AG08395 (cell line): ENCODE measurements at regions not wholly inside any gene's neighbourhood (a gene's known extent, or its start where the extent isn't known, plus 50 kb on each side); places are given as distances from the start of the nearest gene placed in this dataset.
"Not testable (repeated sequence)": the region's sequence is repeated elsewhere in the genome, so short reads cannot be mapped to it uniquely, and the experiment has no call there.

Source experiments
- DNase-seq: peaks from one replicate; pipeline ENCODE4 v3.0.0; 2012; ENCODE audit warnings: mixed read lengths, low spot score

DNA sequence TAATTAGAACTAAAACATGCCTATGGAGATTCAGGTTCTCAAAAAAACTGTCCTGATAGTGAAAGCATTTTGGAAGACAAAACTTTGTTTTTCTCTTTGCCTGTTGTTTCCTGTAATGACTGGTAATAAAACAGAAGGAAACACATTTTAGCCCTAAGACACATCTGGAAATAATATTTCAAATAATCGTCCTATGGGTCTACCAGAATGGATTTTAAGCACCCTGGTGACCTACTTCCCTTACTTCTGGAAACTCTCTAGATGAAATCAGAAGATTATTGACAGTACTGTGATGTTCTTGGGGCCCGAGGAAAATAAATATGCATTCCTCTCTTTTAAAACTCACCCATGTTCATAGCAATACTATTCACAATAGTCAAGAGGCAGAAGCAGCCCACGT lies 110.1 kb upstream of the TLE4 start:
- DNase-seq, result no peak

GRCh38 chr9:79465156-79465555 lies 106.6 kb upstream of the TLE4 start:
- no peak for DNase-seq

- no peak for DNase-seq
These were observed 102.6 kb upstream of the TLE4 start for GRCh38 chr9:79469164-79469563.

GRCh38 chr9:79470954-79471353 lies 100.8 kb upstream of the TLE4 start:
- no peak for DNase-seq

DNA sequence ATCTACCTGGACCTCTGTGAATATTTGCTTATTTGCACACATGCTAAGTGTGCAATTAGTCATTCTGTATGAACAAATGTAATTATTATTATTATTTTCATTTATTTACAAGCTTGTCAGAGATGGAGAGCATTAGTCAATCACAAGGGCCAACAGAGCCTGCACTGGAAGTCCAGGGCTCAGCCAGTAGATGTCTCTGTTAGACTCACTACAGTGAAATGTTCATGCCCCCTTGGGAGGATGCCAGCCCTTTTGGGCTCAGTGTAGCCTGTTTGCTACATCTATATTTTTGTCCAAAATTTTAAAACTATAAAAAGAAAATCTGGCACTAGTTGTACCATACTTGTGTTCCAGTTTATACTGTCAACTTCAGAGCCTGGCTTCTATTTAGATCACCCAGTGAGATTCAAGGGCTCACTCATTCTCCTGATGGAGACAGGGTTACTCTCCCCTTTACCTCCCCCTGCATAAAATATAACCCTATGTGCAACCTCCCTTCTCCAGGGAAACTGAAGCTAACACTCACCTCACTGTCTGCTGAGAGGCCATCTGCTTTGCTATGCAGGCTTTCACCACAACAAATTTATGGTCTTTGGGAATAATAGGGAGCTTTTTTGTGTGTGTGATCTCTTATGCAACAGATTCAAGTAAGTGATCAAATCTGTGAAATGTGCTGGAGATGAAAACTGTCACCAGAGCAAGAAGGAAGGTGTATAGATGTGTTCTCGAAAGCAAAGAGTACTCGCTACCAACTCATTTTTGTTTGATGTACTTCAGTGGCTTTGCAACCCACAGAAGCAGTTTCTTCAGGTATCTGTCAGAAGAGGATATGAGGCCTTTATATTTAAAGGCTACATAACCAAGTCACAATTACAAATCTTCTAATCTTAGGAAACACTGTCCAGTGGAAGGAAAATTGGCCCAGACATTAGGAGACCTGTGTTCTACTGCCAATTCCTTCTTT lies 99.9 kb upstream of the TLE4 start:
- DNase-seq, result peak; percentile 53

DNA sequence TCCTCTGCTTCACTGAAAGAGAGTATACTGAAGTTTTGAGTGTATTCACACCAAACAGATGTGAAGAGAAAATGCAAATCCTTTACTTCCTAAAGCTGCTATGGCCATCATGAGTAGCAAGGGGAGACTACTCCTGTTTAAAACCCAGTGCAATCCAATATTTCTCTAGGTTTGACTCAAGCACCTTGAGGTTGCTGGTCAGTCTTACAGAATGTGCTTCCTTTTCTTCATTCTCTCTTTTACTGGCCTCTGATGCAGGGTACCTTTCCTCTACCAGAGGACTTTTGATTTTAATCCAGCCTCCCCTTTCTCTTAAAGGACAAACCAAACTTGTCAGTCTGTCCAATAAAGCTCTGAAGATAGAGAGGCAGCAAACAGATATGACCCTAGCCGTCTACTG lies 98.1 kb upstream of the TLE4 start:
- DNase-seq, result no peak

- no peak for DNase-seq
These were observed 94.4 kb upstream of the TLE4 start for GRCh38 chr9:79477241-79477840.

- DNase-seq, result peak; percentile 9
These were observed 93.6 kb upstream of the TLE4 start for GRCh38 chr9:79477955-79478771.

- no peak for DNase-seq
These were observed 91.1 kb upstream of the TLE4 start for GRCh38 chr9:79480639-79481038.

DNA sequence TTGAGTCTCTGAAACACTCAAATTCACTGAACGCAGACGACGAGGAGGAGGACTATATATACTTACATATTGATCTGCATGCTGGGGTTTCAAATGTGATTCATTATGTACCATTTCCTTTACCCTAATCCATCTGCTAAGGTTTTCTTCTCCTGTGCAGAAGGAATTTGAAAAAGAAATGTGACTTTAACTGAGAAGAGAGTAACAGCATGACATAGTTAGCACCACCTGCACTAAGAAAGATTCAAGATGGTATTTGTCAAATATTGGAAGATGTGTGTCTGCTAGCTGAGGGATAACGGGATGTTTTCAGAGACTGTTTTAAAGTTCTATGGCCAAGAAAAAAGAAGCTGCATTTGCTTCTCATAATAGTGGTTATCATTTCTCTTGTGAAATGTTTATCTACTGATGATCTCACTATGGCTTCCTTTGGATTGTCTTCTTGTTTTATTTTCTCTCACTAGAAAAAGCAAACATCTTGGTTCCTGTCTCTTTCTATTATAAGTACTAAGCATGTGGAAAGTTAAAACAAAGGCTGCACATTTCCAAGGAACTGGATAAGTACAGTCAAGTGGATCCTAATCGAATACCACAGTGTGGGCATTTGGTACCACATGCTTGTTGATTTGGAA lies 89.8 kb upstream of the TLE4 start:
- no peak for DNase-seq

DNA sequence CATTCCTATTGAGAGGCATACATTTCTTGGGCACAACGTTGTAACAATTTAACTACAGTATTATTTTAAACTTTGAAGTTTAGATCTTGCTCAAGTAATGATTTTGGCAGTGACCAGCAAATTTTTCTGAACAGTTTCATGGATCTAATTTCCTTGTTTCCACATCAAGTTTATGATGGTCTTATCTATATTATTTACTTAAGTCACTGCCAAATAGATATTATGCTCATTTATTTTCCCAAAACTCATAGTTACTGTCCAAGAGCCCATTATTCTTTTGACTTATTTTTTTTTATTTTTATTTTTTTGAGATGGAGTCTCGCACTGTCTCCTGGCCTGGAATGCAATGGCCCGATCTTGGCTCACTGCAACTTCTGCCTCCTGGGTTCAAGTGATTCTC lies 86.5 kb upstream of the TLE4 start:
- DNase-seq, result no peak

DNA sequence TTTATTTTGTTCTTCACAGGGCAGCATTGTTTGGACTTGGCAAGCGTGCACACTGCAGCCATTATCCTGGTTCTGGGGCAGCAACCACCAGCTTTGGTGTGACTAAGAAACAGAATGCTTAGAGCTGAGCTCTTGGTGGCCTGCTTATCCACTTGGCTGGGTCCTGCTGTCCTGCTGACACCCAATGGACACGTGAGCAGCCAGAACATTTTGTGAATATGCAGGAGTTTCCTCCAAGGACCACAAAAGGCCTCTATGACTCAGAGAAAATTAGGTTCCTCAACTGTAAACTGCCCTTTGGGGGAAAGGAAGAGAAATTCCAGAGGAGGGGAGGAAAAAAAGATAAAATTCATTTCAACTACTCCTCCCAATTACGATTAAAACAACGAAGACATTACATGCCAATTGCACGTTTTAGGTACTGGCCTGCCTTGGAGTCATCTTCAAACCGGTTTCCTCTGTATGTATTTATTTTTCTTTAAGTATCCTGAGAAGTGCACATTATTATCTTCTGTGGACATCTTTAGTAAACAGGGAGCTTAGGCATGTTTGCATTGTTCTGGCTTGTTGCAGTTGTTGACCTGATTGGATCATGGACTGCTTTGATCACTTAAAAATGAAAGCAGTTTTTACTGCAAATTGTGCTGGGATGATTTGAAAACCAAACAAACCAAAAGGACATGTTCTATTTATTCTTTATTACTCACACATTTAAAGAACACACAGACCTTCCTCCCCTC lies 82.3 kb upstream of the TLE4 start:
- peak; percentile 61 for DNase-seq

DNA sequence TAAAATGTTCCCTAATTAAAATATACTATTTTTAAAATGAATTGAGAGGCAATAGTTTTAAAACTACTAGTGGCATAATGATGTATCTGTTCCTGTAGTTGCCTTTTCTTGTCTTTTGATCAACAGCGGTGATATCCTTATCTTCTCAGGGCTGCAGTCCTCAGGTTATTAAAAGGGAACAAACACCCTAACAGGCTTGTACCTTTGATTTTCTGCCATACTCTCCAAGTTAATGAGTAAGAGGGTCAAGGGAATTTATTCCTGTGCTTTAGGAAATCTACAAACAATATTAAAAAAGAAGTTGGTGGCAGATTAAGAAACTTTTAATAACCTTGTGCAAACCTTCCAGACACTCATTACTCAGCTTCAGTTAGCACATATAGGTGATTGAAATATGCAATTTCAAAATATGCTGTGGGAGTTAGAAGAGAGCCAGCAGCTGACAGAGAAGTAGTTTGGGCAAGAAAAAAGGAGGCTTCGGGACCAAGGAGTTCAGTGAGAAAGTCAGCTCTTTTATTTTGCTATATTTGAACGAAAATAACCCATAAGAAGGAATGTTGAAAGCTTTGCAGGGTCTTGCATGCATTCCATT lies 81.0 kb upstream of the TLE4 start:
- no peak for DNase-seq

- no peak for DNase-seq
These were observed 79.4 kb upstream of the TLE4 start for GRCh38 chr9:79492092-79493009.

- not testable (repeated sequence) for DNase-seq
These were observed 71.4 kb upstream of the TLE4 start for GRCh38 chr9:79500196-79500864.

- DNase-seq, result no peak
These were observed 70.2 kb upstream of the TLE4 start for GRCh38 chr9:79501546-79501945.

DNA sequence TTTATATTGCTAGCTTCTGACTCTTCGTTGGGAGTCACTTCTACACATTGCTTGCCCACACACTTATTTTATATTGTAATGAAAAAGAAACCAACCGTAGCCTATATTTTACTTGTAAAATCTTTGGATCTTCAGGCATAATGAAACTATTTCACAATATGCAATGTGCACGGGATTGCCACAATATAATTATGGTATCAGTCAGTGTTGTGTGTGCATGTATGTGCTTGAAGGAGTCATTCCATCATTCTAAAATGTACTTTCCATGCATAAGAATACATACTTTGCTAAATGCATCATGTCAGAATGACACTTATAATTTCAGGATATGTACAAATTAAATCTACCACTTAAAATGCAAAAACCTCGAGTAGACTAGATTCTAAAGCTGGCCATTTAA lies 64.0 kb upstream of the TLE4 start:
- no peak for DNase-seq

GRCh38 chr9:79512251-79512650 lies 59.5 kb upstream of the TLE4 start:
- DNase-seq, result no peak
